NCI-H146 (cell line): ENCODE measurements at regions not wholly inside any gene's neighbourhood (a gene's known extent, or its start where the extent isn't known, plus 50 kb on each side); places are given as distances from the start of the nearest gene placed in this dataset.
"Not testable (repeated sequence)": the region's sequence is repeated elsewhere in the genome, so short reads cannot be mapped to it uniquely, and the experiment has no call there.

ENCODE experiments used
- DNase-seq: peaks from one replicate; lab custom pipeline; 2025; lab: John Stamatoyannopoulos, UW

DNA sequence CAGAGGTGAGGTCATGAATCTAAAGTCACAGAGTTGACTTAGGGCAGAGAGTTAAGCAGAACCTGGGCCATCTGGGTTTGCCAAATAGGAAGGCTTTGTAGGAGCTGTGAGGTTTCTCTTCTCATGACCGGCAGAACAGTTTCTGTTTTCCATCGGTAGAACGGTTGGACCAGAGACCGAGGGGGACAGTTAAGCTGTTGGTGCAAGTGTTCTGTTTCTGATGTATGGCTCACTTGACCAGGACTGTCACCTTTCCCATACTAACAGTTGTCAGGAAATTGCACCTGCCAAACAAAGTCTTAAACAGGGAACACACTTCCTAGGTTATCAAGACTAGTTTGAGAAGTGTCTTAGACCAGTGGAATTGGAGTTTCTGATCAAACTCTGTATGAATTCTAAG is 158.3 kb downstream of the PDCD6IP start:
- no peak for DNase-seq

DNA sequence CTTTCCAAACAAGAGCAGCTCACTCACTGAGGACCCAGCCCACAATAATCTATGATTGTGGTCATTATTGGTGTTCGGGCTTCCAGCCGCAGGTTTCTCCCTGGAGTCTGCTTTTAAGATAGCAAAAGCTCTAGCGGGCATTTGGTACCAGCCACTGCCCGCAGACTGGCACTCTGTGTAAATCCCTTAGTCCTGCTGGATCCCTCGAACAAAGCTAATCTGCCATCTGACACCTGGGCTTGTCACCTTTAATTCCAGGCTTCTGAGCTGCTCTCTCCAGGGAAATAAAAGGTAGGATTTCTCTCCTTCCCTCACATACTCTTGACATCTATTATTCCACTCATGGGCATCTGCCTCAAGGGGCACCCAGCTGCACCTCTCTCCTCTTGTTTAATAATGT is 158.7 kb downstream of the PDCD6IP start:
- no peak for DNase-seq

DNA sequence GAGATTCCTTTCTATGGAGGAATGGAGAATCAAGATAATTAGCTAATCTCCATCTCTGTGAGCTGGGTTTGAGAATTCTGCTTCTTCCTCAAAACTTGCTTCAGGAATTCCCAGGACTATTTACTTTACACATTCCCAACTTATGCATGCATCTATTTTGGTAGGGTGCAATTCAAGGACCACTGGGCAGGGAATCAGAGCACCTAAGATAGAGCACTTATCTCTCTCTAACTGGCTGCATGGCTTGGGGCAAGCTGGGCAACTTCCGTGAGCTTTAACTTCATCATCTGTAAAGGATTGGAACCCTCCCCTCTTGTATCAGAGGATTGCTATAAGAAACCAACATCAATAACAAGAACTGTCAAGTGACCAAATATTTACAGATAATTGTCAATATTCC is 160.2 kb downstream of the PDCD6IP start:
- DNase-seq: no peak

DNA sequence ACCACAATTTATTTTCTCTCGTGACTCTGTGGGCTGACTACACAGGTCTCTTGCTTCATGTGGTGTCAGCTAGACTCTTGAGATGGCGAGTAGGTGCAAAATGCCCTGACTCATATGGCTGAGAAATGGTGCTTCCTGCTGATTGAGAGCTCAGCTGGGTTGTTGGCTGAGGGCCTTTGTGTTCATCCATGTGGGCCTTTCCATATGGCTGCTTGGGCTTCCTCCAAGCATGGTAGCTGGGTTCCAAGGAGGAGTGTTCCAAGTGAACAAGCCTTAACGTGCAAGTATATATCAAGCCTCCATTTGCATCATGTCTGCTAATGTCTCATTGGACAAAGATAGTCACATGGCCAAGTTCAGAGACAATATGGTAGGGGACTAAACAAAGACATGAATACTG is 164.0 kb downstream of the PDCD6IP start:
- no peak for DNase-seq

DNA sequence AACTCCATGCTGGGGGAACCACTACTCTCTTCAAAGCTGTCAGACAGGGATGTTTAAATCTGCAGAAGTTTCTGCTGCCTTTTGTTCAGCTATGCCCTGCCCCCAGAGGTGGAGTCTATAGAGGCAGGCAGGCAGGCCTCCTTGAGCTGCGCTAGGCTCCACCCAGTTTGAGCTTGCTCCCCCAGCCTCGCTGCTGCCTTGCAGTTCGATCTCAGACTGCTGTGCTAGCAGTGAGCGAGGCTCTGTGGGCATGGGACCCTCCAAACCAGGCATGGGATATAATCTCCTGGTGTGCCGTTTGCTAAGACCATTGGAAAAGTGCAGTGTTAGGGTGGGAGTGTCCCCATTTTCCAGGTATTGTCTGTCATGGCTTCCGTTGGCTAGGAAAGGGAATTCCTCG is 171.8 kb downstream of the PDCD6IP start:
- DNase-seq: not testable (repeated sequence)

DNA sequence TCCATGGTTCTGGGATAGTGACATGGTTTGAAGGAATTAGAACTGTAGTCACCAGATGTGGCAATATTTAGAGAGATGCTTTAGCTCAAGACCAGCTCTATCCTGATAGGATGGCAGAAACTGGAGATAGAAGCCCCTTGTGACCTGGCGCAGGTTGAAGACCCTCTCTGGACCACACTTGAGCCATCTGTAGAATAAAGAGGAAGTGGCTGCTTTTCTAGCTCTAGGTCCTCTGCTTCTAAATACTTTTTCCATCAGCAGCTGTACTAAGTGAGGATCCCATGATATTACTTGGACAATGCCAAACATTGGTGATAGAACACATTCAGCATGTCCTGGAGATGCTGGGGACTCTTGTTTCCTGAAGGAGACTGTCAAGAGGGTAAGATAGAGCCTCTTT is 172.6 kb downstream of the PDCD6IP start:
- DNase-seq: no peak

DNA sequence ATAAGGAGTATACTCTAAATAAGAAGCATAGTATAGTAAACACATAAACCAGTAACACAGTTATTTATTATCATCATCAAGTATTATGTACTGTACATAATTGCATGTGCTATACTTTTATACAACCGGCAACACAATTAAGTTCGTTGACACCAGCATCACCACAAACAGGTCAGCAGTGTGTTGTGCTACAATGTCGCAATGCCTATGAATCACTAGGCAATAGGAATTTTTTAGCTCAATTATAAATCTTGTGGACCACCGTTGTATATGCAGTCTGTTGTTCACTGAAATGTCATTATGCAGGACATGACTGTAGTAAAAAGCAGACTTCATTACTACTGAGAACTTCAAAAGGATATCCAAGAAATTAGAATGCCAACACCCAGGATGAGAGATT is 177.0 kb downstream of the PDCD6IP start:
- no peak for DNase-seq

DNA sequence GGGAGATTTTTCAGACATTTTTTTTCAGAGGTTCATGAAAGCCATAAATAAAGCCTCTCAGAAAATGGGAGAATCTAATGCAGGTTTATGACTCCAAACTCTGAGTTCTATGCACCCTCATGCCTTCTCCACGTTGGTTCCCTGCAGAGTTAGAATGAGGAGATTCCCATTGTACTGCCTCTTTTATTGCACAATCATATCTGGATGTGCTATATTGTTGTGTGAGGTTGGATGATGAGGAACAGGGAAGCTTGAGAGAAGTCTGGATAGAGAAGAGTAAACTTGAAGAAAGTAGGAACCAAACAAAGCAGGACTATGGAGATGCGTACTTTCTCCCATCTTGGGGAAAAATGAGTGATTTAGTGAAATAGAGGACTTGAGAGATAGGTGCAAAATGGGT is 178.8 kb downstream of the PDCD6IP start:
- DNase-seq: no peak

DNA sequence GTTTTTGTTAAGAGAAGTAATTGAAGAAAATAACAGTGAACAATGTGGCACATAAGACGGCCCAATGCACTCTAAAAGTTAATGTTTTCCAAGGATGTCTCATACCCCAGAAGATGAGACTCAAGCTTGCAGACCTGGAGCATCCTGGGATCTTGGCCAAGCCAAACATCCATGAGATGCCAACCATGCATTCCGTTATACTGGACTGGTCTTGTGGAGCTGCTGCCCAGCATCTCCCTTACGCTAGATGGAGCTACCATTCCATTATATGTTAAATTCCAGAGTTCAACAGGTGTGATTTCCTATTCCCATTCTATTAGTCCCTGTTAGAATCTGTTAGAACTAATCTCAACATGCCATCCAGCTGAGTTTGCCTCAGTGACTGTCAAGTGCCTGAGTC is 181.8 kb downstream of the PDCD6IP start:
- DNase-seq: no peak

DNA sequence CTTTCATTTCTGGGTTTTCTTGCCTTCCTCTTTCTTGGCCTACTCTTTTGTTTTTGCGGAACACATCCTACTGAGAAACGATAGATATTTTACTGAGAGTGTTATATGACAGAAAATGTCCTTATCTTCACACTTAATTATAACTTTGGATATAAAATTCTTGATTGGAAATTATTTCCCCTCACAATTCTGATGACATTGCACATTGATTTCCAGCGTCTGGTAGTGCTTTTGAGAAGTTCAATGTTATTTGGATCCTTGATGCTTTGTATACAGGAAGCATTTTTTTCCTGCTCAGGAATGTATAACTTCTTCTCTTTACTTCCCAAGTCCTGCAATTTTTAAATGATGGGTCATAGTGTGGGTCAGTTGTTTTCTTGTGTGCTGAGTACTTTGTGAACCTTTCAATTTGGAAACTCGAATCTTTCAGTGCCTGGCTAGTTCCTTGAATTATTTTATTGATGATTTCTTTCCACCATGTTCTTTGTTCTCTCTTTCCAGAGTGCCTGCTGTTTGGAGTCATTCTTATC is 183.9 kb downstream of the PDCD6IP start:
- no peak for DNase-seq

DNA sequence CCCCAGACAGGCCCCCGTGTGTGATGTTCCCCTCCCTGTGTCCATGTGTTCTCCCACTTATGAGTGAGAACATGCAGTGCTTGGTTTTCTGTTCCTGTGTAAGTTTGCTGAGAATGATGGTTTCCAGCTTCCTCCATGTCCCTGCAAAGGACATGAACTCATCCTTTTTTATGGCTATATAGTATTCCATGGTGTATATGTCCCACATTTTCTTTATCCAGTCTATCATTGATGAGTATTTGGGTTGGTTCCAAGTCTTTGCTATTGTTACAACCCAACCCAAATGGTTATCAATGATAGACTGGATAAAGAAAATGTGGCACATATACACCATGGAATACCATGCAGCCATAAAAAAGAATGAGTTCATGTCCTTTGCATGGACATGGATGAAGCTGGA is 184.5 kb downstream of the PDCD6IP start:
- not testable (repeated sequence) for DNase-seq

DNA sequence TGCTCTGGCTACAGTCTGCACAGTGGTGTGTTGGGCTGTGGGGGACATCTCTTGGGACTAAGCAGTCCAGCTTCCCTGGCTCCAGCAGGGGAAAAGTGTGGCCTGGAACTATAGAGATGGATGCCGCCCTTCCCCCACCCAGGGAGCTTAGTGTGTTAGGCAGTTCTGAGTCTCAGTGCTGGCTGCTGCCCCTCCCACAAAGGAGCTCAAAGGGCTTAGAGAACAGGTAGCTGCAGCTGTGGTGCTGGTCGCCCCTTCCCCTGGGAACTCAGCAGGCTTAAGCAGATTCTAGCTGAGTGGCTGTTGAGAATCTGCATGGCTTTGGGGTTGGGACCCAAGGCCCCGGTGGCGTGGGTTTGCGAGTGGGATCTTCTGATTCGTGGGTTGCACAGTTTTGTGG is 190.8 kb downstream of the PDCD6IP start:
- DNase-seq: no peak

DNA sequence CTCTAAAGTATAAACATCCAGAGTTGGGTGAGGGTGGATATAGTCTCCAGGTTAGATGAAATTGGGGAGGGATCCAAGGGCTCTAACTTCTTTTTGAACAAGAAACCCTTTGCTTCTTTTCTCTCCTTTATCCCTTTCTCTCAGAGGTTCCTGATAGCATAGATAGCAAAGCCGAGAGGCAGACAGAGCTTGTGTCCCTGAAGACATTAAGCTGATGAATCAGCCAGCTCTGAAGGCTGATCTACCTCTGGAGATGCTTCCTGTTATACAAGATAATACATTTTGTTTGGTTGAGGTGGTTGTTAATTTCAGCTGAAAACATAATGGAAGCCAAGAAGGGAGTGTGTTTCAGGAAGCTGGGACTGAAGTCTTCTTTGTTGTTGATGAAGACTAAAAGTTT is 193.2 kb downstream of the PDCD6IP start:
- no peak for DNase-seq

DNA sequence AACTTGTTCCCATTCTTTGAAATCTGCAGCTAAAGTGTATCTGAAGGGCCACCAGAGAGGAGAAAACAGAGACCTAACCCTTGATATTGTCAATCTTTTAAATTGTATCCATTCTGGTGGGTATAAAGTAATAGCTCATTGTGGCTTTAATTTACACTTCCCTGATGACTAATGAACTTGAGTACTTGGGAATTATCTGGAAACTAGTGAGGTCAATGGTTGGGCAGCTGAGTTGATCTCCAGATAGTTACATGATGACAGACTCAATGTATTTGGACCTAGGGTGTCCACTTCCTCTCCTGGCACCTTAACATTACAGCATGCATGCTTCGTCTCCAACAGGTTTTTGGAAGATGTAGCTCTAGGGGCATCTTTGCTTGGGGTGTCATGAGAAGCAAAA is 195.2 kb downstream of the PDCD6IP start:
- no peak for DNase-seq

DNA sequence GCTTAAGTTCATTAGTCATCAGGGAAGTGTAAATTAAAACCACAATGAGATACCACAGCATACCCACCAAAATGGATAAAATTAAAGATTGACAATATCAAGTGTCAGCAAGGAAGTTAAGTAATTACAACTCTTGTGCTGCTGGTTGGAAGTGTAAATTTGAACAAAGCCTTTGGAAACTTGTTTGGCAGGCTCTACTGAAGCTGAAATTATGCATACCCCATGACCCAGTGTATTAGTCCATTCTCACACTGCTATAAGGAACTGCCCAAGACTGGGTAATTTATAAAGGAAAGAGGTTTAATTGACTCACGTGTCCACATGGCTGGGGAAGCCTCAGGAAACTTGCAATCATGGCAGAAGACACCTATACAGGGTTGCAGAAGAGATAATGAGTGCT is 196.1 kb downstream of the PDCD6IP start:
- no peak for DNase-seq

DNA sequence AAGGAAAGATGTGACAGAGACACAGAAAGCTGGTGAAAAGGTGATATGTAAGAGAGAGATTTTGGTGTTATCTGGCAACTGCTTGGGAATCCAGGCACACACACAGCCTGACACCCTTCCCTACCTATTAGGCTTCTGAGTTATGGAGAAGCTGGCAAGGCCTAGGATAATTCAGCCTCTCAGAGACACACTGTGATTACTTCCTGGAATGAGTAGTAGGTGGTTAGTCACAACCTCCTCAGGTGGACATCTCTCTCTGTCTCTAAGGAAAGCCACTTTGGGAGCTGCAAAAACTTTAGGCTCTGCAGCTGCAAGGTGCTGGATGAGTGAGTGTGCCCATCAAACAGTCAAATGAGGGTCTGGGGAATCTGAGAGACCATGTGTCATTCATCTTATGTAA is 201.9 kb downstream of the PDCD6IP start:
- no peak for DNase-seq

DNA sequence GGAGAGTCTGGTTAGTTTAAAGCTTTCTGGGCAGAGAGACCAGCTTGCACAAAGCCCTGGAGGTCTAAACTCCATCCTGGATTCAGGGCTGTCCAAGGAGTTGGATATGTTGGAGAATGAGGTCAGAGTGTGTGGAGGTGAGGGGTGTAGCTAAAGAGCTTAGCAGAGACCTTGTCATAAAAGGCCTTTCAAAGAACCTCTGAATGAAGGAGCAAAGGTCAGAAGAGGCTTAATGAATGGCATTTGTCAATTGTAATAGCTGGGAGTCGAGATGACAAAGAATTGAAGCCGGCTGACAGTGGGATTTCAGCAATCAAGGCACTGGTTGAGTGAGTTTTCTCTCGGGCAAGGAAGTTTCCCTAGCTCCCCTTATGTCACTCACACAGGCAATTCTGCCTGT is 202.6 kb downstream of the PDCD6IP start:
- no peak for DNase-seq

DNA sequence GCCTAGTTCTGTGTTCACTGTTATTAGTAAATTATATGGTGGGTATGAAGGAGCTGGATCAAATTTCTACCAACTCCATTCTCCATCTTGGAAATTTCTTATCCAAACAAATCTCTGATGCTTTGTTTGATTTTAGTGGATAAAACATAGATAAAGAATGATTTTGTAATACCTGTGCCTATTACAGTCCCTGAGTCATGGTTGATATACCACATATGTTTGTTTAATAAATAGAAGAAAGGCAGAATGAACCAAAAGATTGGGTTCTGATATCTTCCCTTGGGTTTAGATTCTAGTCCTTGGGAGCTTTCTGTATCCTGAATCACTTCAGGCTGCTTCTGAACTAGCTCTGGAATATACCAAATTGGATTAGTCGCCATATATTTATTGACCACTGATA is 203.6 kb downstream of the PDCD6IP start:
- no peak for DNase-seq

DNA sequence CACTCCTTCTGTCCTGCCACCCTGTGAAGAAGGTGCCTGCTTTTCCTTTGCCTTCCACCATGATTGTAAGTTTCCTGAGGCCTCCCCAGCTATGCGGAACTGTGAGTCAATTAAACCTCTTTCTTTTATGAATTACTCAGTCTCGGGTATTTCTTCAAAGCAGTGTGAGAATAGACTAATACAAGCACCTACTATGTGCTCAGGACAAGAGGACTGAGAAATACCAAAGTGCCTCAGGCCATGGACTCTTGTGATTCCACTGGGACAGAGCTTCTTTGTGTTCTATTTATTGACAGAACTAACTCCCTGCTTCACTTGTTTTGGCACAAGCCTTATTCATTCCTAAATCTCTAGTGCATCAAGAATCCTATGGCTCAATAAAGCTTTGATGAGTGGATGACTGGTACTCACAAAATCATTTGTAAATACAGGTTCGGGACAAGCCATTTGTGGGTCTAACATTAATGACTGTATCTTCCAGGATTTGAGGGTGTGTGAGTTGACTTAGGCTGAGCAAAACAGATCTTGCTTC is 204.2 kb downstream of the PDCD6IP start:
- DNase-seq: no peak

DNA sequence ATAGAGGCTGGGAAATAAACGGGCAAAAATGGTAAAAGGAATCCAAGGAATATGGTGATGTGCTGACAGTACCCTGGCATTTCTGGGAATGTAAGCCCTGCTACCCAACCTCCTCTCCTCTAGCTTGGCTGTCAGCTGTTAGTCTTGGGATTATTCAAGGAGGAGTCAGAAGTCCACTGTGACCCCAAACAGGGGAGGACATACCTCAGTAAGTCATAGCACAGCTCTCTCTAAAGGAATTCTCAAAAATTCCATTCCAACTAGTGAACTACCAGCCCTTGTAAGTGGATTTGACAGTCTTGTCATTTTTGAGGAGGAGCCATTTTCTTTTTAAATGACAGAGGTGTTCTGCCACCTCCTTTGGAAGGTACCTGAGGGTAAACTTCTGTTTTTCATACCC is 207.5 kb downstream of the PDCD6IP start:
- DNase-seq: no peak

DNA sequence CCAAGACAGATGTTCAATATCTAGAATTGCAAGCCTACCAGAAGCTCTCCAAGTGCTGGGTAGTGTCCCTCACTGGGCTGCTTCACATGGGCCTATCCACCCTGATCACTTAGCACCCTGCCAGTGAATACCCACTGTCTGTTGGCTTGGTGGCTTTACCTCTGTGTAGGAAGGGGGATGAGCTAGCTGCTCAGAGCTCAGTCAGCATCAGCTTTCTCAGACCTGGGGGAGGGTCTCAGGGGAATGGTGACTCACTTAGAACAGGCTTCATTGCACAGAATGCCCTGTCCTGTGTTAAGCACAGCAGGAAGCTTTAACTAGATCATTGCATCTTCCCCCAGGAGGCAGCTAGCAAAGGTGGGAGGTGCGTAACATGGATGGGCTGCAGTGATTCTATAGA is 209.8 kb downstream of the PDCD6IP start:
- no peak for DNase-seq

DNA sequence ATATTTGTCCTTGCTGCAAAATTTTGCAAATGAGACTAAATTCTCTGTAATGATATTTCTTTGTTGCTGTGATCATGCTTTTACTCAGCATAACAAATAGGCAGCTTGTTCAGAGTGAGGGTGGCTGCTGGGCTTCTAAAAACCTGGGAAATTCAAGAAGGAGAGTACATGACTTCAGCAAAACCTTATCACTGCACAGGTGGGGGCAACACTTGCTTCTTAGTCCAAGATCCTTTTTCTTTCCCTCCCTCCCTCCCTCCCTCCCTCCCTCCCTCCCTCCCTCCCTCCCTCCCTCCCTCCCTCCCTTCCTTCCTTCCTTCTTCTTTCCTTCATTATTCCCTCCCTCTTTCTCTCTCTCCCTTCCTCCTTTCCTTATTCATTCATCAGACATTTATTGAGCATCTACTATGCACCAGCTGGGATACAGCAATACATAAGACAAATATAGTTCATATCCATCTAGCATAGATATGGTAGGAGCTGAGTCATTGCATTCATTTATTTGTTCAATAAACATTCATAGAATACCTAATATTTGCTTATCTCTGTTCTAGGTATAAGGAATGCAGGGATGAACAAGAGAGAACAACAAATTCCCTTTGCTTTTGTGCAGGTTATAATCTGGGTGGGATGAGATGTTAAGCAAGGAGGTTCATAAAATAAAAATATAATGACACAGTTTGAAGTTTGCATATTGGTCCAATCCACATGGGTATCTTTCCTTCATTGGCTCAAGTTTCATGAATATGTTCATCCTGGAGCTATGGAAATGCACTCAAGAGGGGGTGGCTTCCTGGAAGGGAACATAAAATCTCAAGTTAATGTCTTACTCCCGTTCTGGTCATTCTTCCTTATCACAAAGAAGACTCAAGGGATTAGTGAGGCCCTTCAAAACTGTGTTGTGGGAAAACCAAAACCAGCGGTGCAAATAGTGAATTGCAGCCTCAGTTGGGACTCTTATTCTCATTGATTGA is 210.7 kb downstream of the PDCD6IP start:
- DNase-seq: no peak
